22Rv1 (cell line): ENCODE measurements at regions not wholly inside any gene's neighbourhood (a gene's known extent, or its start where the extent isn't known, plus 50 kb on each side); places are given as distances from the start of the nearest gene placed in this dataset.

ENCODE experiments used
- ZFX ChIP-seq: fragments of 450-650 bp; IDR thresholded peaks from 2 replicates; pipeline ENCODE4 v1.6.1; 2017; ENCODE audit warnings: antibody characterized with exemption, borderline replicate concordance
- TF ChIP-seq, protein P1 (sequence below): fragments of 450-650 bp; IDR thresholded peaks from 2 replicates; pipeline ENCODE4 v1.5.1; 2017; ENCODE audit warnings: mild to moderate bottlenecking

DNA sequence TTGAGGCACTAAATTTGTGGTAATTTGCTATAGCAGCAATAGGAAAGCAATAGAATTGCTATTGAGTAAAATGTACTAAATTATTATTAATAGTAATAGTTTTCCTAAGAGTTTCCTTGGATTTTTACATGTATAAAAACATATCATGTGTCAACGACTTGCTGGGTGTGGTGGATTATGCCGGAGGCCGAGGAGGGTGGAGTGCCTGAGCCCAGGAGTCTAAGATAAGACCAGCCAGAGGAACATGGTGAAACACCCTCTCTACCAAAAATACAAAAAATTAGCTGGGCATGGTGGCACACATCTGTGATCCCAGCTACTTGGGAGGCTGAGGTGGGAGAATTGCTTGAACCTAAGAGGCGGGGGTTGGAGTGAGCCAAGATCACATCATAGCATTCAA is 749.9 kb downstream of the TBL1XR1 start:
- TF ChIP-seq, protein P1, sequence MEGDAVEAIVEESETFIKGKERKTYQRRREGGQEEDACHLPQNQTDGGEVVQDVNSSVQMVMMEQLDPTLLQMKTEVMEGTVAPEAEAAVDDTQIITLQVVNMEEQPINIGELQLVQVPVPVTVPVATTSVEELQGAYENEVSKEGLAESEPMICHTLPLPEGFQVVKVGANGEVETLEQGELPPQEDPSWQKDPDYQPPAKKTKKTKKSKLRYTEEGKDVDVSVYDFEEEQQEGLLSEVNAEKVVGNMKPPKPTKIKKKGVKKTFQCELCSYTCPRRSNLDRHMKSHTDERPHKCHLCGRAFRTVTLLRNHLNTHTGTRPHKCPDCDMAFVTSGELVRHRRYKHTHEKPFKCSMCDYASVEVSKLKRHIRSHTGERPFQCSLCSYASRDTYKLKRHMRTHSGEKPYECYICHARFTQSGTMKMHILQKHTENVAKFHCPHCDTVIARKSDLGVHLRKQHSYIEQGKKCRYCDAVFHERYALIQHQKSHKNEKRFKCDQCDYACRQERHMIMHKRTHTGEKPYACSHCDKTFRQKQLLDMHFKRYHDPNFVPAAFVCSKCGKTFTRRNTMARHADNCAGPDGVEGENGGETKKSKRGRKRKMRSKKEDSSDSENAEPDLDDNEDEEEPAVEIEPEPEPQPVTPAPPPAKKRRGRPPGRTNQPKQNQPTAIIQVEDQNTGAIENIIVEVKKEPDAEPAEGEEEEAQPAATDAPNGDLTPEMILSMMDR, result no peak
- TF ChIP-seq ZFX, result no peak
